Caco-2 (cell line): ENCODE measurements at regions not wholly inside any gene's neighbourhood (a gene's known extent, or its start where the extent isn't known, plus 50 kb on each side); places are given as distances from the start of the nearest gene placed in this dataset.

Experiments used
- BruUV-seq: library from RNA; stranded (reverse); fragments of 400-500 nt; replicated peaks from 2 replicates; lab custom pipeline; 2021; lab: Mats Ljungman, UMichigan
- CTCF ChIA-PET: fragments of 300-600 bp; sonication (Branson Sonifier 250); formaldehyde crosslinking; loops from one replicate; lab custom pipeline; 2022; ENCODE audit warnings: antibody characterized with exemption; lab: Charles Lee
- POLR2A ChIA-PET: fragments of 300-600 bp; sonication (Branson Sonifier 250); formaldehyde crosslinking; loops from one replicate; lab custom pipeline; 2022; ENCODE audit warnings: antibody characterized with exemption; lab: Charles Lee
- DNase-seq, 2 experiments: peaks; one replicate each; pipeline versions ENCODE4 v3.0.0 to v3.0.0-alpha.2; 2020 to 2022
- H3K27me3 ChIP-seq: replicated peaks from 2 replicates; pipeline ENCODE4 v1.6.0; 2011; ENCODE audit warnings: low read length; ENCODE audit not compliant: control insufficient read depth, insufficient read depth
- H3K36me3 ChIP-seq: 2 replicates; pipeline ENCODE4 v1.5.1; 2011; ENCODE audit warnings: low read length; ENCODE audit not compliant: control insufficient read depth, insufficient read depth
- H3K4me1 ChIP-seq: fragments of 250-450 bp; sonication (Bioruptor Pico); 2 replicates; pipeline ENCODE4 v1.5.1; 2020; ENCODE audit warnings: mild to moderate bottlenecking
- H3K4me3 ChIP-seq: 2 replicates; pipeline ENCODE4 v1.5.1; 2011; ENCODE audit warnings: low read depth, mild to moderate bottlenecking, control low read depth, low read length
- H3K9me3 ChIP-seq: fragments of 250-450 bp; sonication (Bioruptor Pico); 2 replicates; pipeline ENCODE4 v1.5.1; 2020; ENCODE audit warnings: mild to moderate bottlenecking, moderate library complexity
- H3K27ac Mint-ChIP-seq: one replicate; pipeline ENCODE4 v1.8.0; 2022; ENCODE audit warnings: mixed read lengths; ENCODE audit not compliant: unreplicated experiment
- H3K27me3 Mint-ChIP-seq: one replicate; pipeline ENCODE4 v1.8.0; 2022; ENCODE audit warnings: mixed read lengths; ENCODE audit not compliant: insufficient read depth, unreplicated experiment
- H3K36me3 Mint-ChIP-seq: one replicate; pipeline ENCODE4 v1.8.0; 2022; ENCODE audit warnings: mild to moderate bottlenecking, mixed read lengths; ENCODE audit not compliant: insufficient read depth, unreplicated experiment
- H3K4me1 Mint-ChIP-seq: one replicate; pipeline ENCODE4 v1.8.0; 2022; ENCODE audit warnings: low read depth, mixed read lengths; ENCODE audit not compliant: unreplicated experiment
- H3K4me3 Mint-ChIP-seq: one replicate; pipeline ENCODE4 v1.8.0; 2022; ENCODE audit warnings: mild to moderate bottlenecking, moderate library complexity, mixed read lengths; ENCODE audit not compliant: unreplicated experiment
- H3K9me3 Mint-ChIP-seq: one replicate; pipeline ENCODE4 v1.8.0; 2022; ENCODE audit warnings: mixed read lengths; ENCODE audit not compliant: unreplicated experiment
- CTCF ChIP-seq, 2 experiments: fragments of 200-600 bp in 1 of 2; IDR thresholded peaks; 1 replicate in 1 of 2; 2 replicates in 1 of 2; pipeline versions ENCODE4 v1.5.1 to v1.8.0; 2011 to 2022; ENCODE audit warnings: antibody characterized with exemption in 1 of 2, control low read depth in 1 of 2, inconsistent platforms in 1 of 2, low read depth in 1 of 2, low read length in 1 of 2, mild to moderate bottlenecking in 1 of 2, moderate library complexity in 1 of 2; ENCODE audit not compliant: insufficient read depth in 1 of 2, severe bottlenecking in 1 of 2, unreplicated experiment in 1 of 2
- intact Hi-C: fragments of 100-400 bp; cut with micrococcal nuclease; formaldehyde crosslinking; loops from one replicate; pipeline ENCODE4 v1.10.0; 2022; ENCODE audit not compliant: unreplicated experiment

DNA sequence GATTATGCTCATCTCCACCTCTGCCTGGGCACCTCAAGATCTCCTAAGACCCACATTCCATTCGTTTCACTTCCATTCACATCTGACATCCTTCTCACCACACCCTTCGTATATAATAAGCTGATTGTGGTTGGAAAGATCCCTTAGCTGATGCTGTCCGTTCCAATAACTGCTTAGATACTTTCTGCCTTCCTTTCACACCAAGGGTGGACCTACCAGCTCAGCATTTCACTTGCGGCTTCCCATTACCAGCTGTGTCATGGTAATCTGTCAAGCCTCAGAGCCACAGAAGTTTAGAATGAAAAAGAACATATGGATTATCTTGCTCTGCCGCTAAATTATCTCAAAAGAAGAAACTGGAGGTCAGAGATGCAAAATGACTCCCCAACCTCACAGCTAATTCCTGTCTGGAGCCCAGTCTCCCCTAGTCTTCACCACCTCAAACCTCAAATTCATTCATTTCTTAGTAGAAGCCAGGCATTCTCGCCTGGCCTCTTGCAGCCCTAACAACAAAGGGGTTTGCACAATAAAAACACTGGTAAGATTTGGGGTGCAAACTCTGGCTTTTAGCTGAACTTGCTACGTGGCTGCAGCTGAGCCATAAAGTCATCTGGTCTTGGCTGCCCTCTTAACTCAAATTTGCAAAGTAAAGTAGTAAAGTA lies 182.8 kb upstream of the HS3ST3A1 start:
- POLR2A ChIA-PET = no interaction called here
- CTCF ChIA-PET = no interaction called here
- DNase-seq = no peak
- Histone ChIP-seq H3K27me3 (no peaks in the 10 kb centered on the region), H3K4me3 (no peak overlapping the region), H3K36me3 (no peaks in the 10 kb centered on the region), H3K4me1 (no peaks in the 10 kb centered on the region), H3K9me3 (no peaks in the 10 kb centered on the region)
- no peak overlapping the region for H3K4me3 Mint-ChIP-seq
- no peaks in the 10 kb centered on the region for H3K36me3 Mint-ChIP-seq
- H3K4me1 Mint-ChIP-seq = no peaks in the 10 kb centered on the region
- no peak overlapping the region for H3K27ac Mint-ChIP-seq
- intact Hi-C loops = no loop called here
- H3K9me3 Mint-ChIP-seq = peaks cover 12% of the 10 kb centered on the region
- no peaks in the 10 kb centered on the region for H3K27me3 Mint-ChIP-seq
- no TSS peak for BruUV-seq
- no peak for TF ChIP-seq CTCF (IDR thresholded peaks at IDR 0.05; ENCODE audit: insufficient read depth in 1 of 2, low read depth in 1 of 2, low read length in 1 of 2, severe bottlenecking in 1 of 2, unreplicated experiment in 1 of 2)

GRCh38 chr17:13785981-13786598 lies 184.4 kb upstream of the HS3ST3A1 start:
- BruUV-seq = no TSS peak
- intact Hi-C loops = no loop called here

GRCh38 chr17:13787636-13788035 lies 185.9 kb upstream of the HS3ST3A1 start:
- no peaks in the 10 kb centered on the region for H3K9me3 Mint-ChIP-seq
- Histone ChIP-seq H3K4me3 (no peak overlapping the region), H3K4me1 (no peaks in the 10 kb centered on the region), H3K36me3 (no peaks in the 10 kb centered on the region), H3K27me3 (no peaks in the 10 kb centered on the region), H3K9me3 (no peaks in the 10 kb centered on the region)
- TF ChIP-seq CTCF (IDR thresholded peaks at IDR 0.05; ENCODE audit: insufficient read depth in 1 of 2, low read depth in 1 of 2, low read length in 1 of 2, severe bottlenecking in 1 of 2, unreplicated experiment in 1 of 2) = no peak
- H3K36me3 Mint-ChIP-seq = no peaks in the 10 kb centered on the region
- CTCF ChIA-PET = no interaction called here
- no peak overlapping the region for H3K4me3 Mint-ChIP-seq
- intact Hi-C loops = no loop called here
- no peak for DNase-seq
- BruUV-seq = no TSS peak
- POLR2A ChIA-PET = no interaction called here
- no peaks in the 10 kb centered on the region for H3K4me1 Mint-ChIP-seq
- H3K27ac Mint-ChIP-seq = no peak overlapping the region
- H3K27me3 Mint-ChIP-seq = no peaks in the 10 kb centered on the region

More at GRCh38 chr17:13785981-13786598, 184.4 kb upstream of the HS3ST3A1 start:
- Mint-ChIP-seq H3K9me3 (peaks cover under 1% of the 10 kb centered on the region), H3K27ac (no peak overlapping the region), H3K27me3 (no peaks in the 10 kb centered on the region), H3K4me3 (no peak overlapping the region), H3K36me3 (no peaks in the 10 kb centered on the region), H3K4me1 (no peaks in the 10 kb centered on the region)
- no peak for DNase-seq
- ChIA-PET CTCF (no interaction called here), POLR2A (no interaction called here)
- TF ChIP-seq CTCF (IDR thresholded peaks at IDR 0.05; ENCODE audit: insufficient read depth in 1 of 2, low read depth in 1 of 2, low read length in 1 of 2, severe bottlenecking in 1 of 2, unreplicated experiment in 1 of 2) = no peak
- Histone ChIP-seq H3K9me3 (no peaks in the 10 kb centered on the region), H3K36me3 (no peaks in the 10 kb centered on the region), H3K4me1 (no peaks in the 10 kb centered on the region), H3K27me3 (no peaks in the 10 kb centered on the region), H3K4me3 (no peak overlapping the region)
